ENCODE measurements at regions not wholly inside any gene's neighbourhood (a gene's known extent, or its start where the extent isn't known, plus 50 kb on each side); places are given as distances from the start of the nearest gene placed in this dataset.

- TF ChIP-seq CTCF (conservative IDR thresholded peaks at IDR 0.05 in 1 of 2, IDR thresholded peaks at IDR 0.05 in 1 of 2; ENCODE audit: low read depth in 1 of 2, low read length in 2 of 2) (no peak), EZH2 (IDR thresholded peaks at IDR 0.05; ENCODE audit: low read length, missing control alignments) (no peak)
Measured at GRCh38 chr9:118269623-118270022, 565.4 kb downstream of the TLR4 start.
